Sigmoid colon (tissue), 6 donors: ENCODE measurements at regions not wholly inside any gene's neighbourhood (a gene's known extent, or its start where the extent isn't known, plus 50 kb on each side); places are given as distances from the start of the nearest gene placed in this dataset.

ENCODE experiments used
- DNase-seq: peaks from one replicate; pipeline ENCODE4 v3.0.0-alpha.2; 2019
- H3K27ac ChIP-seq, 4 donors: fragments of 200-600 bp; sonication (generic); one replicate each; pipeline ENCODE4 v1.5.1; 2016 to 2019; ENCODE audit warnings: mild to moderate bottlenecking in 1 of 4
- H3K27me3 ChIP-seq, 3 donors: fragments of 200-600 bp; sonication (generic); one replicate each; pipeline ENCODE4 v1.5.1; 2019; ENCODE audit warnings: mild to moderate bottlenecking in 1 of 3
- H3K36me3 ChIP-seq, 4 donors: fragments of 200-600 bp; sonication (generic); one replicate each; pipeline ENCODE4 v1.5.1; 2016 to 2019
- H3K4me1 ChIP-seq, 4 donors: fragments of 200-600 bp; sonication (generic); one replicate each; pipeline ENCODE4 v1.5.1; 2017 to 2019
- H3K4me3 ChIP-seq, 4 donors: fragments of 200-600 bp; sonication (generic); one replicate each; pipeline ENCODE4 v1.5.1; 2017 to 2019; ENCODE audit warnings: mild to moderate bottlenecking in 2 of 4, moderate library complexity in 1 of 4
- H3K9me3 ChIP-seq, 4 donors: fragments of 200-600 bp in 3 of 4; sonication (generic) in 3 of 4; one replicate each; pipeline versions ENCODE4 v1.5.1 to v1.6.1; 2013 to 2019
- CTCF ChIP-seq, 4 experiments: fragments of 450-650 bp in 3 of 4; fragments of 200-600 bp in 1 of 4; IDR thresholded peaks; one replicate each; pipeline ENCODE4 v1.5.1; 2016 to 2019; ENCODE audit warnings: antibody characterized with exemption in 4 of 4, mild to moderate bottlenecking in 3 of 4, moderate library complexity in 2 of 4
- EP300 ChIP-seq, 4 donors: sonication (generic); formaldehyde crosslinking; IDR thresholded peaks; one replicate each; pipeline ENCODE4 v1.6.1; 2017; ENCODE audit warnings: antibody characterized with exemption in 4 of 4
- POLR2A ChIP-seq, 2 donors: fragments of 450-650 bp; IDR thresholded peaks; one replicate each; pipeline ENCODE4 v1.6.1; 2016; ENCODE audit warnings: antibody characterized with exemption in 2 of 2, mild to moderate bottlenecking in 2 of 2, moderate library complexity in 2 of 2
- POLR2AphosphoS5 ChIP-seq, 4 donors: sonication (generic); formaldehyde crosslinking; IDR thresholded peaks; one replicate each; pipeline ENCODE4 v1.6.1; 2017; ENCODE audit warnings: antibody characterized with exemption in 4 of 4
- WGBS, 2 donors: extraction: QIAGEN DNeasy Blood & Tissue Kit; methylation state at CpG; one replicate each; pipeline ENCODE4 v1.1.7; 2013; 5-methylcytosine and 5-hydroxymethylcytosine counted together
- intact Hi-C: fragments of 100-400 bp; cut with DNase I; formaldehyde crosslinking; loops from one replicate; pipeline ENCODE4 v1.15.1; 2023
- donor health status: healthy with polysubstance abuse.
- donor health status: healthy.

- Histone ChIP-seq H3K27me3 (peaks cover 0 to 10% (median 0%) of the 10 kb centered on the region in 3 donors), H3K27ac (no peak overlapping the region), H3K4me1 (no peaks in the 10 kb centered on the region), H3K36me3 (no peaks in the 10 kb centered on the region), H3K9me3 (no peaks in the 10 kb centered on the region), H3K4me3 (no peak overlapping the region)
- TF ChIP-seq POLR2AphosphoS5 (IDR thresholded peaks at IDR 0.05) (no peak), POLR2A (IDR thresholded peaks at IDR 0.05) (no peak), CTCF (IDR thresholded peaks at IDR 0.05) (no peak), EP300 (IDR thresholded peaks at IDR 0.05) (no peak)
- no peak for DNase-seq
- intact Hi-C loops: no loop called here
- 62 to 69% methylated on average over 1 of the region's 1 CpG for WGBS, 2 donors
Measured at GRCh38 chr9:97770808-97771372, 73.8 kb upstream of the XPA start.

- no peak overlapping the region for H3K4me3 ChIP-seq
- TF ChIP-seq CTCF (IDR thresholded peaks at IDR 0.05) (no peak), POLR2A (IDR thresholded peaks at IDR 0.05) (no peak), POLR2AphosphoS5 (IDR thresholded peaks at IDR 0.05) (no peak), EP300 (IDR thresholded peaks at IDR 0.05) (no peak)
- peaks cover 0 to 10% (median 0%) of the 10 kb centered on the region in 3 donors for H3K27me3 ChIP-seq
- no peaks in the 10 kb centered on the region for H3K4me1 ChIP-seq
- DNase-seq: no peak
- no peaks in the 10 kb centered on the region for H3K36me3 ChIP-seq
- H3K27ac ChIP-seq: no peak overlapping the region
- WGBS, 2 donors: 78 to 90% methylated on average over 3 of the region's 3 CpGs
- no peaks in the 10 kb centered on the region for H3K9me3 ChIP-seq
- intact Hi-C loops: no loop called here
Measured at GRCh38 chr9:97771641-97772040, 74.5 kb upstream of the XPA start.

- Histone ChIP-seq H3K4me3 (no peak overlapping the region), H3K27me3 (peaks cover 0 to 10% (median 0%) of the 10 kb centered on the region in 3 donors), H3K9me3 (no peaks in the 10 kb centered on the region), H3K4me1 (no peaks in the 10 kb centered on the region), H3K27ac (no peak overlapping the region), H3K36me3 (no peaks in the 10 kb centered on the region)
- DNase-seq: no peak
- TF ChIP-seq EP300 (IDR thresholded peaks at IDR 0.05) (no peak), POLR2A (IDR thresholded peaks at IDR 0.05) (no peak), POLR2AphosphoS5 (IDR thresholded peaks at IDR 0.05) (no peak), CTCF (IDR thresholded peaks at IDR 0.05) (no peak)
- WGBS, 2 donors: 79 to 80% methylated on average over 4 of the region's 4 CpGs
- intact Hi-C loops: no loop called here
Measured at GRCh38 chr9:97772145-97772544, 75.0 kb upstream of the XPA start.

GRCh38 chr9:97773091-97773490 is 76.0 kb upstream of the XPA start:
- TF ChIP-seq EP300 (IDR thresholded peaks at IDR 0.05) (no peak), POLR2AphosphoS5 (IDR thresholded peaks at IDR 0.05) (no peak), CTCF (IDR thresholded peaks at IDR 0.05) (no peak), POLR2A (IDR thresholded peaks at IDR 0.05) (no peak)
- Histone ChIP-seq H3K36me3 (no peaks in the 10 kb centered on the region), H3K27me3 (peaks cover 0 to 10% (median 0%) of the 10 kb centered on the region in 3 donors), H3K4me1 (no peaks in the 10 kb centered on the region), H3K27ac (no peak overlapping the region), H3K9me3 (peaks cover 0 to 1% (median 0%) of the 10 kb centered on the region in 4 donors), H3K4me3 (no peak overlapping the region)
- WGBS, 2 donors: 59 to 79% methylated on average over 3 of the region's 3 CpGs
- DNase-seq: no peak
- intact Hi-C loops: no loop called here

GRCh38 chr9:97773723-97774122 is 76.6 kb upstream of the XPA start:
- TF ChIP-seq POLR2A (IDR thresholded peaks at IDR 0.05) (no peak), CTCF (IDR thresholded peaks at IDR 0.05) (no peak), POLR2AphosphoS5 (IDR thresholded peaks at IDR 0.05) (no peak), EP300 (IDR thresholded peaks at IDR 0.05) (no peak)
- 10 to 54% methylated on average over 3 of the region's 3 CpGs for WGBS, 2 donors
- DNase-seq: no peak
- intact Hi-C loops: no loop called here
- peaks cover 0 to 10% (median 0%) of the 10 kb centered on the region in 3 donors for H3K27me3 ChIP-seq
- peaks cover 0 to 8% (median 4%) of the 10 kb centered on the region in 4 donors for H3K9me3 ChIP-seq
- H3K36me3 ChIP-seq: no peaks in the 10 kb centered on the region
- H3K27ac ChIP-seq: no peak overlapping the region
- H3K4me3 ChIP-seq: no peak overlapping the region
- no peaks in the 10 kb centered on the region for H3K4me1 ChIP-seq
